ENCODE measurements at regions not wholly inside any gene's neighbourhood (a gene's known extent, or its start where the extent isn't known, plus 50 kb on each side); places are given as distances from the start of the nearest gene placed in this dataset.

DNA sequence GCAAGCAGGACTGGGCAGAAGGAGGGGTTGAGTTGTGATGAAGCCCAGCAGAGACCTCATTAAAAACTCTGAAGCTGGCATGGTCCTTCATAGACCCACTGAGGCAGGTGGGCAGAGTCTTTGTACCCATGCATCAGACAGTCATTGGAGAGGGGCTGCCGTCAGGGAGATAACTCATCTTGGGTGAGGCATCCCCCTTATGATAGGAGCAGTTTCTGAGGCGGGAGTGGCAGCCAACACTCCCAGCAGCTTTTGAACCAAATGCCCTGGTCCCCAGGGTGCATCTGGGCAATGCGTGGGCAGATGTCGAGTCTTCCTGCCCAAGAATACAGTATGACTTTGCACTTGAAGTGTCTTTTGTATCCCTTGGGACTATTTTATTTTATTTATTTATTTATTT, 68.1 kb downstream of the HTR5A start:
- no peaks in the 10 kb centered on the region for H3K36me3 ChIP-seq (ENCODE audit: control insufficient read depth in 2 of 3, insufficient read depth in 3 of 3, low read length in 3 of 3)
- TF ChIP-seq, protein P1, sequence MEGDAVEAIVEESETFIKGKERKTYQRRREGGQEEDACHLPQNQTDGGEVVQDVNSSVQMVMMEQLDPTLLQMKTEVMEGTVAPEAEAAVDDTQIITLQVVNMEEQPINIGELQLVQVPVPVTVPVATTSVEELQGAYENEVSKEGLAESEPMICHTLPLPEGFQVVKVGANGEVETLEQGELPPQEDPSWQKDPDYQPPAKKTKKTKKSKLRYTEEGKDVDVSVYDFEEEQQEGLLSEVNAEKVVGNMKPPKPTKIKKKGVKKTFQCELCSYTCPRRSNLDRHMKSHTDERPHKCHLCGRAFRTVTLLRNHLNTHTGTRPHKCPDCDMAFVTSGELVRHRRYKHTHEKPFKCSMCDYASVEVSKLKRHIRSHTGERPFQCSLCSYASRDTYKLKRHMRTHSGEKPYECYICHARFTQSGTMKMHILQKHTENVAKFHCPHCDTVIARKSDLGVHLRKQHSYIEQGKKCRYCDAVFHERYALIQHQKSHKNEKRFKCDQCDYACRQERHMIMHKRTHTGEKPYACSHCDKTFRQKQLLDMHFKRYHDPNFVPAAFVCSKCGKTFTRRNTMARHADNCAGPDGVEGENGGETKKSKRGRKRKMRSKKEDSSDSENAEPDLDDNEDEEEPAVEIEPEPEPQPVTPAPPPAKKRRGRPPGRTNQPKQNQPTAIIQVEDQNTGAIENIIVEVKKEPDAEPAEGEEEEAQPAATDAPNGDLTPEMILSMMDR (IDR thresholded peaks at IDR 0.05; ENCODE audit: borderline replicate concordance, extremely low read depth, insufficient read depth), result no peak
- H3K4me1 ChIP-seq (ENCODE audit: control insufficient read depth in 2 of 3, insufficient read depth in 2 of 3, low read depth in 1 of 3, low read length in 3 of 3), result no peaks in the 10 kb centered on the region
- H3K27ac ChIP-seq (ENCODE audit: low read depth in 2 of 2, low read length in 2 of 2), result no peak overlapping the region
- H3K27me3 ChIP-seq (ENCODE audit: control insufficient read depth, insufficient read depth, low read length), result no peaks in the 10 kb centered on the region
- no peak for FAIRE-seq
- DNase-seq, result no peak
- no peak overlapping the region for H3K9ac ChIP-seq (ENCODE audit: low read length in 3 of 3)
- intact Hi-C loops (cut with DNase I), result no loop called here
- peaks cover 0 to 4% (median 0%) of the 10 kb centered on the region in 3 donors for H3K9me3 ChIP-seq (ENCODE audit: control insufficient read depth in 2 of 3, insufficient read depth in 1 of 3, low read length in 3 of 3)
- H3K4me3 ChIP-seq (ENCODE audit: low read length in 3 of 3), result no peak overlapping the region

GRCh38 chr7:155141562-155141961, 71.4 kb downstream of the HTR5A start:
- Histone ChIP-seq H3K27me3 (ENCODE audit: control insufficient read depth, insufficient read depth, low read length) (no peaks in the 10 kb centered on the region), H3K9me3 (ENCODE audit: control insufficient read depth in 2 of 3, insufficient read depth in 1 of 3, low read length in 3 of 3) (peaks cover 0 to 4% (median 0%) of the 10 kb centered on the region in 3 donors), H3K4me1 (ENCODE audit: control insufficient read depth in 2 of 3, insufficient read depth in 2 of 3, low read depth in 1 of 3, low read length in 3 of 3) (no peaks in the 10 kb centered on the region), H3K36me3 (ENCODE audit: control insufficient read depth in 2 of 3, insufficient read depth in 3 of 3, low read length in 3 of 3) (no peaks in the 10 kb centered on the region), H3K27ac (ENCODE audit: low read depth in 2 of 2, low read length in 2 of 2) (no peak overlapping the region), H3K9ac (ENCODE audit: low read length in 3 of 3) (no peak overlapping the region), H3K4me3 (ENCODE audit: low read length in 3 of 3) (no peak overlapping the region)
- FAIRE-seq, result no peak
- DNase-seq, result no peak
- TF ChIP-seq, protein P1 (IDR thresholded peaks at IDR 0.05; ENCODE audit: borderline replicate concordance, extremely low read depth, insufficient read depth), result no peak
- intact Hi-C loops (cut with DNase I), result no loop called here

DNA sequence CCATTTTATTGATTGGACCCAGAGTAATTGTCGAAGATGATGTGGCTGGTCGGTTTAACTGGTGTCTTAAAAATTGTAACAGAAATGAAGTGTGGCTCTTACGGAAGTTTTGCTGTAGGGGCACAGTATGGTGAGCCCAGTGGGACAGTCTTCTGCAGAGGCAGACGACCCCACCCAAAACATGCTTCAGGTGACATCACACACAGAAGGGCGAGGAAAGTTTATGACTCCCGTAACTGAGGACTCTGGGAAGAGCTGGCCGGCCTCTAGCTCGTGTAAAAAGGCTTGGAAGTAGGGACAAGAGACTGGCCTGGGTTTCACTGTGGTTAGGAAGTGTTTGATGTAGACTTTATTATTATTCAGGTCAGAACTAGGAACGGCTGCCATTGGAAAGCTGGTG, 73.3 kb downstream of the HTR5A start:
- no peaks in the 10 kb centered on the region for H3K27me3 ChIP-seq (ENCODE audit: control insufficient read depth, insufficient read depth, low read length)

More for the DNA sequence above, 73.3 kb downstream of the HTR5A start:
- H3K9ac ChIP-seq (ENCODE audit: low read length in 3 of 3), result no peak overlapping the region
- TF ChIP-seq, protein P1 (IDR thresholded peaks at IDR 0.05; ENCODE audit: borderline replicate concordance, extremely low read depth, insufficient read depth), result no peak
- intact Hi-C loops (cut with DNase I), result no loop called here
- no peak overlapping the region for H3K27ac ChIP-seq (ENCODE audit: low read depth in 2 of 2, low read length in 2 of 2)
- no peaks in the 10 kb centered on the region for H3K9me3 ChIP-seq (ENCODE audit: control insufficient read depth in 2 of 3, insufficient read depth in 1 of 3, low read length in 3 of 3)
- no peaks in the 10 kb centered on the region for H3K4me1 ChIP-seq (ENCODE audit: control insufficient read depth in 2 of 3, insufficient read depth in 2 of 3, low read depth in 1 of 3, low read length in 3 of 3)
- FAIRE-seq (no peak), DNase-seq (no peak)
- no peaks in the 10 kb centered on the region for H3K36me3 ChIP-seq (ENCODE audit: control insufficient read depth in 2 of 3, insufficient read depth in 3 of 3, low read length in 3 of 3)
- H3K4me3 ChIP-seq (ENCODE audit: low read length in 3 of 3), result no peak overlapping the region

Data from kidney (tissue), 13 donors.